Suprapubic skin (tissue), 4 donors: ENCODE measurements at regions not wholly inside any gene's neighbourhood (a gene's known extent, or its start where the extent isn't known, plus 50 kb on each side); places are given as distances from the start of the nearest gene placed in this dataset.

Source experiments
- DNase-seq, 2 donors: peaks; one replicate each; pipeline ENCODE4 v3.0.0-alpha.2; 2019; ENCODE audit warnings: low spot score in 2 of 2
- H3K27ac ChIP-seq: fragments of 200-600 bp; sonication (generic); one replicate; pipeline ENCODE4 v1.5.1; 2019
- H3K27me3 ChIP-seq: fragments of 200-600 bp; sonication (generic); one replicate; pipeline ENCODE4 v1.5.1; 2019
- H3K36me3 ChIP-seq: fragments of 200-600 bp; sonication (generic); one replicate; pipeline ENCODE4 v1.5.1; 2019
- H3K4me1 ChIP-seq: fragments of 200-600 bp; sonication (generic); one replicate; pipeline ENCODE4 v1.5.1; 2019
- H3K4me3 ChIP-seq: fragments of 200-600 bp; sonication (generic); one replicate; pipeline ENCODE4 v1.5.1; 2019; ENCODE audit warnings: mild to moderate bottlenecking
- H3K9me3 ChIP-seq: fragments of 200-600 bp; sonication (generic); one replicate; pipeline ENCODE4 v1.5.1; 2019
- CTCF ChIP-seq, 2 donors: fragments of 200-600 bp in 1 of 2; fragments of 450-650 bp in 1 of 2; sonication (generic) in 1 of 2; IDR thresholded peaks; one replicate each; pipeline ENCODE4 v1.5.1; 2016 to 2019; ENCODE audit warnings: antibody characterized with exemption in 2 of 2, mild to moderate bottlenecking in 1 of 2, moderate library complexity in 1 of 2
- EP300 ChIP-seq: sonication (generic); formaldehyde crosslinking; IDR thresholded peaks from one replicate; pipeline ENCODE4 v1.6.1; 2017; ENCODE audit warnings: antibody characterized with exemption
- POLR2A ChIP-seq, 2 donors: fragments of 450-650 bp; IDR thresholded peaks; one replicate each; pipeline ENCODE4 v1.6.1; 2017; ENCODE audit warnings: antibody characterized with exemption in 2 of 2, mild to moderate bottlenecking in 2 of 2, moderate library complexity in 2 of 2
- POLR2AphosphoS5 ChIP-seq, 3 donors: sonication (generic); formaldehyde crosslinking; IDR thresholded peaks; one replicate each; pipeline ENCODE4 v1.6.1; 2017; ENCODE audit warnings: antibody characterized with exemption in 3 of 3
- WGBS: methylation state at CpG from one replicate; pipeline ENCODE4 v1.1.5; 2018; 5-methylcytosine and 5-hydroxymethylcytosine counted together

- Histone ChIP-seq H3K27ac (no peak overlapping the region), H3K4me3 (no peak overlapping the region), H3K36me3 (no peaks in the 10 kb centered on the region), H3K27me3 (peaks cover 3% of the 10 kb centered on the region), H3K9me3 (no peaks in the 10 kb centered on the region), H3K4me1 (no peaks in the 10 kb centered on the region)
- TF ChIP-seq POLR2AphosphoS5 (IDR thresholded peaks at IDR 0.05), result no peak
- TF ChIP-seq POLR2A (IDR thresholded peaks at IDR 0.05), result no peak
- TF ChIP-seq EP300, result no peak
- no peak for TF ChIP-seq CTCF (IDR thresholded peaks at IDR 0.05)
- WGBS, result no CpG with 5 or more reads among the region's 1 CpG
- no peak for DNase-seq
These were observed 189.7 kb upstream of the OSR1 start for GRCh38 chr2:19548116-19548515.

GRCh38 chr2:19547321-19547720 is 188.9 kb upstream of the OSR1 start:
- no peak overlapping the region for H3K27ac ChIP-seq
- H3K27me3 ChIP-seq, result peaks cover 3% of the 10 kb centered on the region
- H3K36me3 ChIP-seq, result no peaks in the 10 kb centered on the region
- H3K9me3 ChIP-seq, result no peaks in the 10 kb centered on the region
- no peak for TF ChIP-seq POLR2A (IDR thresholded peaks at IDR 0.05)
- TF ChIP-seq CTCF (IDR thresholded peaks at IDR 0.05), result no peak
- TF ChIP-seq EP300, result no peak
- no peak for TF ChIP-seq POLR2AphosphoS5 (IDR thresholded peaks at IDR 0.05)
- DNase-seq, result no peak
- no peaks in the 10 kb centered on the region for H3K4me1 ChIP-seq
- H3K4me3 ChIP-seq, result no peak overlapping the region

GRCh38 chr2:19545507-19545906 is 187.1 kb upstream of the OSR1 start:
- H3K27me3 ChIP-seq, result peaks cover 3% of the 10 kb centered on the region
- no peak overlapping the region for H3K27ac ChIP-seq
- no peak for TF ChIP-seq POLR2A (IDR thresholded peaks at IDR 0.05)
- TF ChIP-seq POLR2AphosphoS5 (IDR thresholded peaks at IDR 0.05), result no peak
- H3K4me1 ChIP-seq, result peaks cover 5% of the 10 kb centered on the region
- WGBS, result 67% methylated on average over 4 of the region's 4 CpGs
- H3K9me3 ChIP-seq, result no peaks in the 10 kb centered on the region
- no peak overlapping the region for H3K4me3 ChIP-seq
- no peaks in the 10 kb centered on the region for H3K36me3 ChIP-seq
- DNase-seq, result no peak

GRCh38 chr2:19543663-19544383 is 185.4 kb upstream of the OSR1 start:
- Histone ChIP-seq H3K27me3 (peaks cover 3% of the 10 kb centered on the region), H3K27ac (no peak overlapping the region), H3K36me3 (no peaks in the 10 kb centered on the region), H3K4me3 (no peak overlapping the region), H3K4me1 (peaks cover 12% of the 10 kb centered on the region), H3K9me3 (no peaks in the 10 kb centered on the region)
- TF ChIP-seq POLR2A (IDR thresholded peaks at IDR 0.05) (no peak), CTCF (IDR thresholded peaks at IDR 0.05) (no peak), EP300 (no peak), POLR2AphosphoS5 (IDR thresholded peaks at IDR 0.05) (no peak)
- 84% methylated on average over 2 of the region's 2 CpGs for WGBS
- no peak for DNase-seq

- H3K9me3 ChIP-seq, result no peaks in the 10 kb centered on the region
- no peak overlapping the region for H3K27ac ChIP-seq
- TF ChIP-seq CTCF (IDR thresholded peaks at IDR 0.05) (no peak), POLR2AphosphoS5 (IDR thresholded peaks at IDR 0.05) (no peak), EP300 (no peak)
- WGBS, result 72% methylated on average over 8 of the region's 8 CpGs
- H3K4me3 ChIP-seq, result no peak overlapping the region
- peaks cover under 1% of the 10 kb centered on the region for H3K27me3 ChIP-seq
- H3K36me3 ChIP-seq, result no peaks in the 10 kb centered on the region
- H3K4me1 ChIP-seq, result peaks cover 19% of the 10 kb centered on the region
- no peak for DNase-seq
These were observed 184.6 kb upstream of the OSR1 start for GRCh38 chr2:19542796-19543662.
